VCaP (cell line): ENCODE measurements at regions not wholly inside any gene's neighbourhood (a gene's known extent, or its start where the extent isn't known, plus 50 kb on each side); places are given as distances from the start of the nearest gene placed in this dataset.
"Not testable (repeated sequence)": the region's sequence is repeated elsewhere in the genome, so short reads cannot be mapped to it uniquely, and the experiment has no call there.

Experiments used
- H3K27ac ChIP-seq: fragments of 450-650 bp; 2 replicates; pipeline ENCODE4 v1.5.1; 2017
- CTCF ChIP-seq: fragments of 450-650 bp; conservative IDR thresholded peaks from 2 replicates; pipeline ENCODE4 v1.5.1; 2017; ENCODE audit warnings: mild to moderate bottlenecking, moderate library complexity

- H3K27ac ChIP-seq: no peak overlapping the region
- no peak for TF ChIP-seq CTCF
These were observed 414.0 kb upstream of the KLHL29 start for GRCh38 chr2:22970991-22971390.

- no peak for TF ChIP-seq CTCF
- H3K27ac ChIP-seq: no peak overlapping the region
These were observed 403.2 kb upstream of the KLHL29 start for GRCh38 chr2:22981785-22982184.

- not testable (repeated sequence) for H3K27ac ChIP-seq
These were observed 400.8 kb upstream of the KLHL29 start for GRCh38 chr2:22984152-22984551.

- no peak overlapping the region for H3K27ac ChIP-seq
- no peak for TF ChIP-seq CTCF
These were observed 394.7 kb upstream of the KLHL29 start for GRCh38 chr2:22990246-22990645.

GRCh38 chr2:22991844-22992243, 393.1 kb upstream of the KLHL29 start:
- H3K27ac ChIP-seq: no peak overlapping the region
- no peak; the same call in 1 of the 2 replicates for TF ChIP-seq CTCF

GRCh38 chr2:22992441-22992840, 392.5 kb upstream of the KLHL29 start:
- no peak for TF ChIP-seq CTCF

GRCh38 chr2:22993250-22993649, 391.7 kb upstream of the KLHL29 start:
- no peak overlapping the region for H3K27ac ChIP-seq
- TF ChIP-seq CTCF: no peak

More at GRCh38 chr2:22992441-22992840, 392.5 kb upstream of the KLHL29 start:
- H3K27ac ChIP-seq: no peak overlapping the region

GRCh38 chr2:22995576-22995975, 389.4 kb upstream of the KLHL29 start:
- H3K27ac ChIP-seq: no peak overlapping the region
- TF ChIP-seq CTCF: no peak
